GM18951 (cell line): ENCODE measurements at regions not wholly inside any gene's neighbourhood (a gene's known extent, or its start where the extent isn't known, plus 50 kb on each side); places are given as distances from the start of the nearest gene placed in this dataset.
"Not testable (repeated sequence)": the region's sequence is repeated elsewhere in the genome, so short reads cannot be mapped to it uniquely, and the experiment has no call there.

Experiments used
- POLR2A ChIP-seq: IDR thresholded peaks from 4 replicates; pipeline ENCODE4 v1.6.1; 2011; ENCODE audit warnings: mild to moderate bottlenecking; ENCODE audit not compliant: insufficient read length, insufficient read depth; ENCODE audit errors: extremely low read depth
- in situ Hi-C: fragments of 300-500 bp; cut with MboI; formaldehyde crosslinking; loops from one replicate; pipeline ENCODE4 v1.12.0; 2022; ENCODE audit warnings: low sequenced_read_pairs, mixed read lengths, inconsistent platforms; ENCODE audit not compliant: unreplicated experiment

- TF ChIP-seq POLR2A = no peak
- in situ Hi-C loops = no loop called here
These were observed 110.7 kb upstream of the NIPBL start for GRCh38 chr5:36765876-36766275.

- in situ Hi-C loops = no loop called here
- no peak for TF ChIP-seq POLR2A
These were observed 109.6 kb upstream of the NIPBL start for GRCh38 chr5:36766981-36767380.

DNA sequence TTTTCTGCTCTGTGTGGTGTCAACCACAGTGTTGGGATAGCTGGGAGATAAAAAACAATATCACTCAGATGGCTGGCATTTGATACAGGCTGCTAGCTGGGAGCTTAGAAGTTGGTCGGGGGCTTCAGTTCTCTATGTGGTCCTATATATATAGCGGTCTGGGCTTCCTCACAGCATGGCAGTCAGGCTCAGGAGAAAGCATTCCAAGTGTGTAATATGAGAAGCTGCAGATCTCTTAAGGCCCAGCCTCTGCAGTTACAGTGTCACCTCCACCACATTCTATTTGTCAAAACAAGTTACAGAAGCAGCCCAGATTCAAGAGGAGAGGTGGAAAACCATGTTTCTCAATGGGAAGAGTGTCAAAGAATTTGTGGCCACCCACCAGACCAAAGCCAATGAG is 108.1 kb upstream of the NIPBL start:
- in situ Hi-C loops = no loop called here
- no peak for TF ChIP-seq POLR2A

DNA sequence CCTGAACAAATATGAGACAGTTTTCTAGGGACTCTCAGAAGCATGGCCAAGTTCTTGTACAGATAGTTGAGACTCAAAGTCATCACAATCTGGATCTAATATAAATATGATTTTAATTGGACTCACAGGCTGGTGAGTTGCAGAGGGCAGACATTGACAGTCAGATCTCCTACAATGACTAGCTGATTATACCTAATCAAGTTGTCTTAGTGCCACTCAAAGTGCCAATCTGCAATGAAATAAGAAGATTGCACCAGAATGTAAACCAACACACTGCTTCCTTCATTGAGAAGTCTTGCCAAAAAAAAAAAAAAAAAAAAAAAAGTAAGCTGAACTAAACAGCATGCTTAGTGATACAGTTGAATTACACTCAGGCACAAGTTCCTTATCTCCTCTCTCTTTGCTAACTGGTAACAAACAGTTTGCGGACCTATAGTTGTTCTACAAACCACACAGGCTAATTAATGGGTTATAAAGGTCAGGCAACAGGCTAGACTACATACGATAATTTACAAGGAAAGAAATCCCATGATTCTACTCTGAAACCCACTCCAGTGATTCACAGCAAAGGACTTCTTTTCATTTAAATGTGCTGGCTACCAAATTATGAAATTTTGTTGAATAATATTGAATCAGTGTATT is 107.3 kb upstream of the NIPBL start:
- in situ Hi-C loops = no loop called here
- TF ChIP-seq POLR2A = no peak

DNA sequence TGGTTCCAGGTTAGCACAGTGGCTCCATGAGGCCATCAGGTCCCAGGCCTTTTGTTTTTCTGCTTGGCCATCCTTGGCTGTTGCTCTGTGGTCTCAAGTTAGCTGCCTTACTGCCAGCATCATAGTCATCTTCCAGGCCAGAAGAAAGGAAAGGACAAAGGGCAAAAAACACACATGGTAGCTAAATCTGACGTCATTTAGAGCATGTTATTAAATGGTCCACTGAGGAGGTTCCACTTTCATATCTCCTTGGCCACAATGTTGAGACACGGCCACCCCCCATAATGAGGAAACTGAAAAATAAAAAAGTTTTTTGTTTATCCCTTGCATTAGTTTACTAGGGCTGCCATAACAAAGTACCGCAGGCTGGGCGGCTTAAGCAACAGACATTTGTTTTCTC is 106.4 kb upstream of the NIPBL start:
- TF ChIP-seq POLR2A = no peak
- in situ Hi-C loops = no loop called here

DNA sequence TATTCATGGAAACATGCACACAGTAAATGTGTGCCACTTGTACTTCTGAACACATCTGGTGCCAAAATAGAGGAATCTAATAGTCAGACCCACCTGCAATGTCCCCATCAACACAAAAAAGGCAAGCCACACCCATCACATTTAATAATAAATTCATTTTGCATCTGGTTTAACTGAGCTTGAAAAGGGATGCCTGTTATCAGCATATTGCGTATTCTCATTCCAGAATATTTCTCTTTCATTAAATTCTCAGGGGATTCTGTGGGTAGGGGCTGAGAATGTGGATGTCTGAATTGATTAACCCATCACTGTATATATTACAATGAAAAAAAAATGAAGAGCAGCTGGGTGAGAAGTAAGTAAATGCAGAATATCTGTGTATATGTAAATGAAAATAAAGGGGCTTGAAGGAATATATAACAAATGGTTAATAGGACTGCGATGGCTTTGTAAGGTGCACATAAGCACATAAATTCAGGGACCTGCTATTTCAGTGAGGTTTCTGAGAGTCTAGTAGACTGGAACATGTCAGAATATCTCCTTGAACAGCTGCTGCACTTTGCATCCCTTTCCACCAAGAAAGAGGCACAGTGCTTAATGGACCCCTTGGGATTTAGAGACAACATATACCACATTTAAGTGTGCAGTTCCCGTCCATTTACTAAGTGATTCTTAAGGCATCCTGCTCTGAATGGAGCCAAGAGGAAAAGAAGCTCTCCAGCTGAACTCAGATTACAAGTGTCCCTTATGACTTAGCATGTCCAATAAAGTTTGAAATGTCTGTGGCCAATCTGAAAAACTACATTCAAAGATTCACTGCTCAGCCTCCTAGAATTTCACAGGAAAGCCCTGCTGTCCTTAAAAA is 104.1 kb upstream of the NIPBL start:
- no peak for TF ChIP-seq POLR2A
- in situ Hi-C loops = no loop called here

- in situ Hi-C loops = no loop called here
- TF ChIP-seq POLR2A = no peak
These were observed 99.3 kb upstream of the NIPBL start for GRCh38 chr5:36777105-36777757.

- no peak for TF ChIP-seq POLR2A
- in situ Hi-C loops = no loop called here
These were observed 98.2 kb upstream of the NIPBL start for GRCh38 chr5:36778336-36778735.

- in situ Hi-C loops = not testable (repeated sequence)
These were observed 94.0 kb upstream of the NIPBL start for GRCh38 chr5:36782612-36783011.

DNA sequence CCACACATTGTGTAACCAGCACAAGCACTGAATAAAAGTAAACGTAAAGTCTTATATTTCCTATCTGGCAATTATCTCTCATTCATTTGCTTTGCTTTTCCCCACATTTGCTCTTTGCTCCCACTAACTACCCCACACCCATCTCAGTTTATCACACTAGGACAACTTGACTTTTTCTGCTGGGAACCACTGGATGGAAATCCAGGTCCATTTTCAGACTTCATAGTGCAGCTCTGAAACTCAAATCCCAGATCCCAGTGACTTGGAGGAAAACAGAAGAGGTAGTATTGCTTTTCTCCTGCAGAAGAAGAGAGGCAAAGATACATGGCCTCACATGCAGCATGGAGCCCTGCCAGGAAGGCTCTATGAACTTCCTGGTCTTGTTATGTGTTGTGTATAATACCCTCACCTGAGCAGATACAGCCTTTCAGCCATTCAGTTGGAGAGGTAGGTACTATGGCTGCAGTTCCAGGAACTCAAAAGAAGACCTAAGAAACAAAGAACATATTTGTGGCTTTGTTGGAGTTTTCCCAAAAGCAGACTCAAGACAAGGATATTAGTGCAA is 90.0 kb upstream of the NIPBL start:
- no peak for TF ChIP-seq POLR2A
- in situ Hi-C loops = no loop called here

GRCh38 chr5:36787365-36788093 is 89.0 kb upstream of the NIPBL start:
- in situ Hi-C loops = no loop called here
- no peak for TF ChIP-seq POLR2A

DNA sequence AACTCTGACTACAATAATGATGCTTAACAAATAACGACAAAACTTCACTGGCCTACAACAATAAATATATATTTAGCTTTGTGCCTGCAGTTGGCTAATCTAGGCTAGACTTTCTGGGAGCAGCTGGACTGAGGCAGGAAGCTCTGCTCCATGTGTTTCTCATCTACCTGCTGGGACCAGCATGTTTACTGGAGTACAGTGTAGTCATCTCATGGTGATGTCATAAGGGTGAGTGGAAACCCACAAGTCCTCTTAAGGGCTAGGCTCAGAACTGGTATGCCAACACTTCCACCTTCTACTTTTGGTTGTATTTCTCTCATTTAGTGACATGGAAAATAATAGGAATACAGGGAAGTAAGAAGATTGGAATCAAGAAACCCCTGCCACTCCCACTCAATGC is 85.7 kb upstream of the NIPBL start:
- in situ Hi-C loops = no loop called here
- TF ChIP-seq POLR2A = no peak
